Activated T-helper 2 cell treated with anti-CD3 and anti-CD28 coated beads, Interferon-gamma antibody, Interleukin-2, Interleukin-4, amounts not matched to agents 10 μg/mL and 5 μg/mL and 100 μg/mL, durations not matched to agents 14 hours and 24 hours and 36 hours (primary cell): ENCODE measurements at regions not wholly inside any gene's neighbourhood (a gene's known extent, or its start where the extent isn't known, plus 50 kb on each side); places are given as distances from the start of the nearest gene placed in this dataset.

Experiments
- DNase-seq: peaks from one replicate; pipeline ENCODE4 v3.0.0; 2021; ENCODE audit warnings: low spot score
- H3K27ac Mint-ChIP-seq: one replicate; pipeline ENCODE4 v1.8.0; 2021; ENCODE audit warnings: mixed read lengths
- H3K27me3 Mint-ChIP-seq: one replicate; pipeline ENCODE4 v1.8.0; 2021; ENCODE audit warnings: low read depth, mixed read lengths
- H3K36me3 Mint-ChIP-seq: one replicate; pipeline ENCODE4 v1.8.0; 2021; ENCODE audit warnings: low read depth, mixed read lengths
- H3K4me1 Mint-ChIP-seq: one replicate; pipeline ENCODE4 v1.8.0; 2021; ENCODE audit warnings: low read depth, mixed read lengths
- H3K4me3 Mint-ChIP-seq: one replicate; pipeline ENCODE4 v1.8.0; 2021; ENCODE audit warnings: low read depth, mild to moderate bottlenecking, moderate library complexity, mixed read lengths
- H3K9me3 Mint-ChIP-seq: one replicate; pipeline ENCODE4 v1.8.0; 2021; ENCODE audit warnings: mixed read lengths
- intact Hi-C: fragments of 100-400 bp; cut with micrococcal nuclease; formaldehyde crosslinking; loops from one replicate; pipeline ENCODE4 v1.15.1; 2023

DNA sequence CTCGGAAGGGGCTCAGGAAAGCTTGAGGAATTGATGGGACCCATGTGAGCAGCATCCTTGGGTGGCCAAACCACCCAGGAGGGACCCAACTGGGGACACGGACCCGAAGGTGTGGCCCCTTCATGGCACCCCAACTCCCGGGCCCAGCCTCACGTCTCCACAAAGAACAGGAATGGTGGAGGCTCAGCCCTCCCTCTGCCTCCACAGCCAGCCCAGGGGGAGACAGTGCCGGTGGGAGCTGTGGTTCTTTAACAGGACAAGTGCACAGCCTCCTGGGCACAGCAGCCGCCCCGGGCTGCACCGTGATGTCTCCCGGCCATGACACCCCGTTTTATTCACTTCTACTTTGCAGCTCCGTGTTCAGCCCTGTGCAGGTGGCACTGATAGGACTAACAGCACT is 587.2 kb downstream of the BRD1 start:
- intact Hi-C loops, result no loop called here
- Mint-ChIP-seq H3K27ac (no peak overlapping the region), H3K9me3 (no peaks in the 10 kb centered on the region), H3K27me3 (no peaks in the 10 kb centered on the region), H3K4me3 (no peak overlapping the region), H3K4me1 (no peaks in the 10 kb centered on the region), H3K36me3 (no peaks in the 10 kb centered on the region)
- DNase-seq, result peak; percentile 3

DNA sequence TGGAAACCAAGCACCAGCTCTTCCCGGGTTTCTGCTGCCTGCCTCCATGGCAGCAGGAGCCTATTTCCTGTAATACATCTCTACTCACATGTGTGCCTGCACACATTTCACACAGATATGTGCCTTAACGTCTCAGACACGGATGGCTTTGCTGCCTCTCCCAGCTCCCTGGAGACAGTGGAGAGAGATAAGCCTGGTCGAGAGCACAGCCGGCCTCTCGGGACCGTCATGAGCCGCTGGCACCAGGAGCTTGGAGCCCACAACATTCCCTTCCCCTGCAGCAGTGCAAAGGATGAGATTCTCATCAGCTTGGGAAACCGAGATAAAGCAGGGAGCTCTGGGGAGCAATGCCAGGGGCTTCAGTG is 587.7 kb downstream of the BRD1 start:
- Mint-ChIP-seq H3K27me3 (no peaks in the 10 kb centered on the region), H3K9me3 (no peaks in the 10 kb centered on the region), H3K4me1 (no peaks in the 10 kb centered on the region), H3K36me3 (no peaks in the 10 kb centered on the region), H3K4me3 (no peak overlapping the region), H3K27ac (no peak overlapping the region)
- no peak for DNase-seq
- intact Hi-C loops, result no loop called here

DNA sequence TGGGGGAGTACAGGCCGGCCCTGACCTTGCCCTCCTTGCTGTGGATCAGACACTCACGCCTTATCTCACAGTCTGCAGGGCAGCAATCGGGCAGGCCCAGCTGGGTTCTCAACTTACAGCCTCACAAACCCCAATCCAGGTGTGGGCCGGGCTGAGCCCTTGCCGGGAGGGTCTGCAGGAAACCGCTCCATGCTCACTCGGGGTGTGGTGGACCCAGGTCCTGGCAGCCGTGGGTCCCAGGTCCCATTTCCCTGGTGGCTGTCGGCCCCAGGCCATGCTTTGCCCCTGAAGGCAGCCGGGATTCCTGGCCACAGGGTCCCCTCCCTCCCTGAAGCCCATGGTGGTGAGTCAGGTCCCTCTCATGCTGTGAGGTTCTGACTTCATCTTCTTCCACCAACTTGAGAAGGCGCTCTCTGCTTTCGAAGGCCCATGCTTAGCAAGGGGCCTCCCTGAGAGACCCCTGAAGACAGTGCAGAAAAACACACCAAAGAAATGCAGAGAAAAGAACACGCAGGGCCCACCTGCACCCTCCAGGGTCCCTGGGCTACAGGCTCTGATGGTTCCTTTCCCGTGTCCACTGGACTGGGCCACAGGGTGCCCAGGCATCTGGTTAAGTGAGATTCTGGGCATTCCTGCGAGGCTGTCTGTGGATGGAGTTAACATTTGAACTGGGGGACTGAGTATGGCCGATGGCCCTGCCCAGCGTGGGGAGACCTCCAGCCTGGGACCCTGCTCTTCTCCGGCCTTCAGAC is 588.2 kb downstream of the BRD1 start:
- intact Hi-C loops, result no loop called here
- Mint-ChIP-seq H3K27me3 (no peaks in the 10 kb centered on the region), H3K4me3 (no peak overlapping the region), H3K36me3 (no peaks in the 10 kb centered on the region), H3K27ac (no peak overlapping the region), H3K9me3 (no peaks in the 10 kb centered on the region), H3K4me1 (no peaks in the 10 kb centered on the region)
- DNase-seq, result no peak

DNA sequence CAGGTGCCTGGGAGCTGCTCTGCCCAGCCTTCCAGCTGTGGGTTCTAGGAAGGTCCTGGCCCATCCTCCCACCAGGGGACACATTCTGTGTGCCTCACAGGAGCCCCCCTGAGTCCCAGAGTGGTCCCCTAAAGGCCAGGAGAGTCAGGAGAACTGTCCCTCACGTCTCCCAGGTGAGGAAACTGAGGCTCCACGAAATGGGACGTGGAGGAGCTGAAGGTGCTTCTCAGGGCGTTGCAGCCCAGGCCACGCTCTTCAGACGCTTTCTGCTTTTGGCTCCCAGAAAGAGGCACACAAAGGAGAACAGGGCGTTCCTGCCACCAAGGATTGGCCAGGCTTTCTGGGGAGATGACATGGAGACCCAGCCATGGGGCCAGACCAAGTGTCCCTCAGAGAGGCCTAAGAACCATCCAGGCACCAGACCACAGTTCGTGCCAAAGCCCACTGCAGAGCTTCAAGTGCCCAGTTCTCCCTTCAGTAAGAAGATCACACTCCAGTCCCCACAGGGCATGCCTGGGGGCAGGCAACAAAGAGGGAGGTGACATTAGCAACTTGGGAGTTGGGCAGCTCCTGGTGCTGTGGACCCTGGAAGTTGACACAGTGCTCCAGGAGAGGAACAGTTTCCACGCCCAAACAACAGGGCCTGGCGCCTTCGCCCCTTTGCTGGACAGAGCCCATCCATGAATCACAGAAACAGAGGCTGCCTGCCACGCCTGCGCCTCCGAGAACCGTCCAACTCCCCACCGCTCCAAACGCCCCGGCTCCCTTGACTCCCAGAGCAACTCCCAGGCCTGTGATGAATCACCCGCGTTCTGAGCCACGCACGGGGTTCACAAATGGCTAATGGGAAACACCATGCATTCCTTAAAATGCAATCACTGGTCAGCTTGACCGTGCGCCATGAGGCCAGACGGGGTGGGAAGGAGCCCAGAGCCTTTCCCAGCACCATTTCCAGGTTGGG is 589.2 kb downstream of the BRD1 start:
- H3K4me1 Mint-ChIP-seq, result no peaks in the 10 kb centered on the region
- no peak overlapping the region for H3K4me3 Mint-ChIP-seq
- no peaks in the 10 kb centered on the region for H3K9me3 Mint-ChIP-seq
- no peaks in the 10 kb centered on the region for H3K27me3 Mint-ChIP-seq
- peak; percentile 5 for DNase-seq
- no peak overlapping the region for H3K27ac Mint-ChIP-seq
- no peaks in the 10 kb centered on the region for H3K36me3 Mint-ChIP-seq
- intact Hi-C loops, result no loop called here

DNA sequence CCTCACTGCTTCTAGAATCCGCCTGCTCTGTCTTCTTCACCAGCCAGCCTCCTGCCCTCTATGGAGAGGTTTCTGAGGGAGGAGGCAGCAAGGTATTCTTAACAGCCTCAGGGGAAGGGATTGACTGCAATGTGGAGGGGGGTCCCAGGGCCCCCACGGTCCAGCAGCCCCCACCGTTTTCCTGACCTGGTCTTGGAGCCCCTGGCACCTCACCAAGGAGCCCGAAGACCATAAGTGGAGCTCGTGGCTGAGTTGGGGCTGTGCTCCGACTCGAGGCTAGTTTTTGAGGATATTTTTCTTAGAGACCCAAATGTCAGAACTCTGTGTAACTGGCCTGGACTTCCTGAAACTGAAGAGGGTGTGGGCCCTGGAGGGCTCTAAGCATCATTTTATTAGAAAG is 590.0 kb downstream of the BRD1 start:
- Mint-ChIP-seq H3K4me1 (no peaks in the 10 kb centered on the region), H3K9me3 (no peaks in the 10 kb centered on the region), H3K27ac (no peak overlapping the region), H3K27me3 (no peaks in the 10 kb centered on the region), H3K36me3 (no peaks in the 10 kb centered on the region), H3K4me3 (no peak overlapping the region)
- intact Hi-C loops, result no loop called here
- DNase-seq, result no peak

DNA sequence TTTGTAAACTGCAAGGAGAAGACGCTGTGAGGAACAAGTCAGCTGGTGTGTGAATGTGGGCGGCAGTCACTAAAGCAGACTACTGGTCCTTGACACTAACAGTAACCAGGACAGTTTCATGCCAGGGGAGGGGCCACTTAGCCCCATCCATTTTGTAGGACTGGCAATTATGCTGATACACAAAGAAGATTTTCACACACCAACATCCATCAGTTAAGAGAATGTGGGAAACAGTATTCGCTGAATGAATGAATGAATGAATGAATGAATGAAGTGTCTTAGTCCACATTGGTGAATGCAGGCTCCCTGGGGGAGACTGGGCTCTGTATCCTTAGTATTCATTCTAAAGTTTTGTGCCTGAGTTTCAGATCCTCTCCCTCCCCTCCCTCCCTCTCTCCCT is 590.4 kb downstream of the BRD1 start:
- Mint-ChIP-seq H3K36me3 (no peaks in the 10 kb centered on the region), H3K27me3 (no peaks in the 10 kb centered on the region), H3K4me1 (no peaks in the 10 kb centered on the region), H3K9me3 (no peaks in the 10 kb centered on the region), H3K27ac (no peak overlapping the region), H3K4me3 (no peak overlapping the region)
- DNase-seq, result no peak
- intact Hi-C loops, result no loop called here

DNA sequence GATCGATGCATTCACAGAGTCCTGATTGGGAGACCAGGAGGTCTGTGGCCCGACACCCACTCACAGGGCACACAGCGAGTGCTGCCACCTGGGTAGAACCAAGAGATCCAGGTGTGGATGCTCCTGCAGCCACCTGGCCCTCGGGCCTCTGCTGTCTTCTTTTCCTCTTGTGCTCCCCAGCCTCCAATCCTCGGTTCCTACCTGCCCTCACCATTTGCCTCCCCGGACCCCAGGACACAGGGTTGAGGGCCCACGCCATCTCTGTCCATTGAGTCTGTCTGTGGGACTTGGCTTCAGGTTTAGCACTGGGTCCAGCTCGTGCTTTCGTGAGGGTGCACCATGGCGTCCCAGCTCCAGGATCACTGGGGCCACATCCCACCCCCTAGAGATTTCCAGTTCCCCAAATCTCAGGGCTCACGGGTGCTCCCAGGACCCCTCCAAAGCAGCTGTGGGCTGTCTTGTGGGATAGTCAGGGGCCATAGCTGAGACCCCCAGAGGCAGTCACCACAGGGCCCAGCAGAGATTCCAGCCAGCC is 591.1 kb downstream of the BRD1 start:
- no peak overlapping the region for H3K27ac Mint-ChIP-seq
- H3K4me3 Mint-ChIP-seq, result no peak overlapping the region
- no peak for DNase-seq
- intact Hi-C loops, result no loop called here
- H3K36me3 Mint-ChIP-seq, result no peaks in the 10 kb centered on the region
- no peaks in the 10 kb centered on the region for H3K4me1 Mint-ChIP-seq
- H3K9me3 Mint-ChIP-seq, result no peaks in the 10 kb centered on the region
- H3K27me3 Mint-ChIP-seq, result no peaks in the 10 kb centered on the region

DNA sequence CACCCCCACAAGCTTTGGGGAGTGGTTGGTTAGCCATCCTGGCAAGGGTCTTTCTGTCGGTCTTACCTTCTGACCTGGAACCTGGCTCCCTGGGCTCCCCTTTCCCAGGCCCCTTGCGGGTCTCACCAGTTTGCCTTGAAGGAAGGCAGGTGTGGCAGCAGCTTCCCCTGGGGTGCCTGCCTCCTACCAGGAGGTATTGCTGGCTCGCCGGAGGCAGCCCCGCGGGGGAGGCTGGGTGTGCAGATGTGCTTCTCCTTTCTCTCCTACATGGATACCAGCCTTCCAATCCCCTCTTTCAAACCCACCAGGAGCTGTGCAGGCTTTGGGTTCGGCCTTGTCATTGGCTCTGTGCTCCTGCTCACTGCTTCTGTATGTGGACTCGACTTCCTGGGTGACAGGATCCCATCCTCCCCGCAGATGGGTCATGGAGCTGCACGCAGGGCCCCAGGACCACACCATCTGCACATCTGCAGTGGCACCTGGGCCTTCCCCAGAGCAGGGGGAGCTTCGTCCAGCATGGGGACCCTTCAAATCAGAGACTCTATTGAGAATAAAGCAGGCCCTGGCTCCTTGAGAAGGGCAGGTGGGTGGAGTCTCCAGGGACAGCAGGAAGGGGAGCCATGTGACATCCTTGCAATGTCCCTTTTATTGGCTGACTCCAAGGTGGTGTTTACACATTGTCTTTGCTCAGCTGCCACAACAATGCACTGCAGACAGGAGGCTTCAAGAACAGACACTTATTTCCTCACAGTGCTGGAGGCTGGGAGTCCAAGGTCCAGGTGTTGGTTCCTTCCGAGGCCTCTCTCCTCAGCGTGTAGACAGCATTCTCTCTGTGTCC is 592.0 kb downstream of the BRD1 start:
- Mint-ChIP-seq H3K27ac (no peak overlapping the region), H3K4me3 (no peak overlapping the region), H3K9me3 (no peaks in the 10 kb centered on the region), H3K4me1 (no peaks in the 10 kb centered on the region), H3K36me3 (no peaks in the 10 kb centered on the region), H3K27me3 (no peaks in the 10 kb centered on the region)
- intact Hi-C loops, result no loop called here
- peak; percentile 6 for DNase-seq

DNA sequence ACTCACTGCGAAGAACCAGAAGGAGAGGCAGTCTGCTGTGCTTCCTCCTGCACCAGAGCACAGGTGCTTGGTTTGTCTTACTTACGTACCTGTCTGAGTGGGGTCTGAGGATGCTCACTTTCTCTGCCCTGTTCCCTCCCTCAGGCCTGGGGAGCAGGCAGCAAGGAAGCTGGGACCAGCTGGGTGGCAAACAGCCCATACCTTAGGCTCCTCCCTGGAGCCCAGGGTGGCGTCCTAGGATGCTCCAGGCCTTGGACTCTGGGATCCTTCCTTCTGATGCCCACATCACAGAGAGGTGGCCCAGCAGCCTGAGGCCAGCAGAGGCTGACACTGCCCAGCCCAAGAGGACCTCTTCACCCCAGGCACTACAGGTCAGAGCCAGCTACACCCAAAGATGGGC is 593.2 kb downstream of the BRD1 start:
- no peak overlapping the region for H3K4me3 Mint-ChIP-seq
- DNase-seq, result peak; percentile 6
- H3K4me1 Mint-ChIP-seq, result no peaks in the 10 kb centered on the region
- no peaks in the 10 kb centered on the region for H3K9me3 Mint-ChIP-seq
- no peak overlapping the region for H3K27ac Mint-ChIP-seq
- no peaks in the 10 kb centered on the region for H3K36me3 Mint-ChIP-seq
- H3K27me3 Mint-ChIP-seq, result no peaks in the 10 kb centered on the region
- intact Hi-C loops, result no loop called here

DNA sequence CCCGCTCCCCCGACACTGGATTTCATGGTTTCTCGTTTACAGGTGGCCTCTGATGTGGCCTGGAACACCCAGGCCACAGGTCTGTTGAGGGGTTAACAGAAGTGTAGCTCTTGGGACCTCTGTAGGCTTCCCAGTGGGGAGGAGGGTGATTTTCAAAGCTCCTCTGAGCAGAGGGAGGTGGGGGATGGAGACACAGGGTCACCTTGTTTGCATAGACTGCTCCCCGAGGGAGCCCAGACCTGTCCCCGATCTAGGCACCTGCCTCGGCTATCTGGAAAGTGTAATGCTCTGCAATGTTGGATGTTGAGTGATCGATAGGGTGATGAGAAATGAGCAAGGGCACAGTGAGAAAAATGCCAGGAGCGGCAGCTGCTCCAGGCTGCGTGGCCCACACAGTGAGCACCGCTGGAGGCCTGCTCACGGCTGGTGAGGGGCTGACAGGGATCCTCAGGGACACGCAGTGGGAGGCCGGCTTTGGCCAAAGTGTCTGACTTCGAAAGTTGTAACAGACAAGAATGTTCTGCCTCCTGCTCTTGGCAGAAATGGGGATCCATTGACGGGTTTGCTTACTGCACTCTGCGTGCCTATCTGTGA is 594.1 kb downstream of the BRD1 start:
- peak; percentile 6 for DNase-seq
- Mint-ChIP-seq H3K4me3 (no peak overlapping the region), H3K4me1 (no peaks in the 10 kb centered on the region), H3K9me3 (no peaks in the 10 kb centered on the region), H3K27me3 (no peaks in the 10 kb centered on the region), H3K27ac (no peak overlapping the region), H3K36me3 (no peaks in the 10 kb centered on the region)
- intact Hi-C loops, result no loop called here

DNA sequence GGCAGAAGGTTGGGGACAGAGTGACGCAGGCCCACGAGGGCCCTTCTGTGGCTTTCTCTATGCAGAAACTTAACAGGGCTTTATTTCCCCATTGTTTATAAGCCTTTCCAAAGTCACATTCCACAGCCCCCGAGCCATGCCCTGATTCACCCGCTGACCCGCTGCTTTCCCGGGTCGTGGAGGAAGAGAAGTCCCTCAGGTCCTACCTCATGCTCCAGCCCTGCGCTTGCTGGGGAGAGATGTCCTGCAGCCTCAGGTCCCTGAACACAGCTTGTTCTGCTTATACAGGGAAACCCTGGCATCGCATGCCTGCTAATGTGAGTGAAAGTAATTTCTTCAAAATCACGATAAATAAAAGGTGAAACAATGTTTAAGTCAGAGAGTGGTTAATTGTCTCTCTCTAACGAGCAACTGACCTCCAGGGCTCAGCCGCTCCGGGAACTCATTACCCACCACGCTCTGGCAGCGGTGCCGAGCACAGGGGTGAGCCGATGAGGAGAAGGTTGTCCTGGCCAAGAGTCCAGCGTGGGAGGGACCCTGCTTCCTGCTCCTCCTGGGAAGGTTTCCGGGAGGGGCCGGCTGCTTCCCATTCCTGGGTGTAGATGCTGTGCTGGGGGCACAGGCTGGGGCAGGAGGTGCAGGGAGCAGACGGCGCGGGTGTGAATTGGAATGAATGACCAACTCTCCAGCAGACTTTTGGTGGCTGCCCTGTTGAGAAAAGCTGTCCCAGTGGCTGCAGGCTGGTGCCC is 595.2 kb downstream of the BRD1 start:
- DNase-seq, result no peak
- Mint-ChIP-seq H3K27me3 (no peaks in the 10 kb centered on the region), H3K4me3 (no peak overlapping the region), H3K27ac (no peak overlapping the region), H3K9me3 (no peaks in the 10 kb centered on the region), H3K36me3 (no peaks in the 10 kb centered on the region), H3K4me1 (no peaks in the 10 kb centered on the region)
- intact Hi-C loops, result no loop called here

DNA sequence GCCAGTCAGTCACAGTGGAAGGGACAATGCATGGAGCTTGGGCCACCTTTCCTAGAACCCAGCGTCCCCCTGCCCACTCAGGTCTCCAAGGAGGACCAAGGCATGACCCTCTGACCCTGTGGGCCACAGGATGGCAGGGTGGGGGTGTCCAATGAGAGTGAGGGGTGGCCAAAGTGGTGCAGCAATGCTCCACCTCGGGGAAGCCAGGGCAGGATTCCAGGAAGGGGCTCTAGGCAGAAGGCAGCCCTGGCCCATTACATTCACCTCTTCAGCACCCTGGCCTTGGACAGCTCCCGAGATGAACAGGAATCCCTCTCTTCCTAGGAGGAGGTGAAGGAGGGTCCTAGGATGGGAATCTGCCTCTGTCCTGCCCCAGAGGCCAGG is 597.5 kb downstream of the BRD1 start:
- no peaks in the 10 kb centered on the region for H3K9me3 Mint-ChIP-seq
- H3K27me3 Mint-ChIP-seq, result no peaks in the 10 kb centered on the region
- H3K4me1 Mint-ChIP-seq, result no peaks in the 10 kb centered on the region
- H3K36me3 Mint-ChIP-seq, result no peaks in the 10 kb centered on the region
- intact Hi-C loops, result no loop called here
- H3K4me3 Mint-ChIP-seq, result no peak overlapping the region
- DNase-seq, result peak; percentile 4
- no peak overlapping the region for H3K27ac Mint-ChIP-seq
